SK-N-SH (cell line): ENCODE measurements at regions not wholly inside any gene's neighbourhood (a gene's known extent, or its start where the extent isn't known, plus 50 kb on each side); places are given as distances from the start of the nearest gene placed in this dataset.

ENCODE experiments used
- CTCF ChIA-PET: fragments of 300-600, 350-600 bp; formaldehyde crosslinking; extraction: SDS; loops from one replicate; lab custom pipeline; 2021; lab: Yijun Ruan, JAX
- POLR2A ChIA-PET: fragments of 350-600 bp; sonication (Branson Sonifier 250); formaldehyde crosslinking; extraction: SDS; loops from one replicate; lab custom pipeline; 2020; ENCODE audit warnings: antibody characterized with exemption, inconsistent platforms; lab: Yijun Ruan, JAX
- DNase-seq: peaks from one replicate; pipeline ENCODE4 v3.0.0; 2012
- H2AFZ ChIP-seq: fragments of 200-600 bp; sonication (generic); 2 replicates; pipeline ENCODE4 v1.8.1; 2016; ENCODE audit warnings: antibody characterized with exemption, mild to moderate bottlenecking, low read depth
- H3F3A ChIP-seq: fragments of 200-600 bp; sonication (generic); replicated peaks from 2 replicates; pipeline ENCODE3; 2016; ENCODE audit warnings: antibody characterized with exemption, mild to moderate bottlenecking; ENCODE audit not compliant: insufficient read depth
- H3K27ac ChIP-seq, 2 experiments: fragments of 200-500 bp in 1 of 2; fragments of 200-600 bp in 1 of 2; sonication (Bioruptor generic) in 1 of 2; sonication (generic), shearing (Covaris generic) in 1 of 2; 2 replicates each; pipeline versions ENCODE4 v1.5.1 to v1.6.1; 2014 to 2016; ENCODE audit warnings: low read depth in 2 of 2, inconsistent platforms in 1 of 2, low read length in 1 of 2, mild to moderate bottlenecking in 1 of 2, mixed read lengths in 1 of 2
- H3K27me3 ChIP-seq: fragments of 200-600 bp; sonication (generic), shearing (Covaris generic); 2 replicates; pipeline ENCODE4 v1.6.1; 2016; ENCODE audit warnings: mixed run types; ENCODE audit not compliant: insufficient read depth
- H3K36me3 ChIP-seq, 2 experiments: fragments of 200-500 bp in 1 of 2; fragments of 200-600 bp in 1 of 2; sonication (Bioruptor generic) in 1 of 2; sonication (generic) in 1 of 2; replicated peaks in 1 of 2; 2 replicates each; pipeline versions ENCODE3 to v1.5.1; 2014 to 2016; ENCODE audit warnings: low read length in 1 of 2, mild to moderate bottlenecking in 1 of 2; ENCODE audit not compliant: insufficient read depth in 2 of 2, control insufficient read depth in 1 of 2
- H3K4me1 ChIP-seq, 2 experiments: fragments of 200-500 bp in 1 of 2; fragments of 200-600 bp in 1 of 2; sonication (Bioruptor generic) in 1 of 2; sonication (generic), shearing (Covaris generic) in 1 of 2; 2 replicates each; pipeline versions ENCODE4 v1.5.1 to v1.6.1; 2014 to 2016; ENCODE audit warnings: low read depth in 1 of 2, low read length in 1 of 2, mixed run types in 1 of 2; ENCODE audit not compliant: insufficient read depth in 2 of 2, control insufficient read depth in 1 of 2
- H3K4me2 ChIP-seq: fragments of 200-600 bp; sonication (generic), shearing (Covaris generic); 2 replicates; pipeline ENCODE4 v1.6.1; 2017; ENCODE audit warnings: mixed run types
- H3K4me3 ChIP-seq, 2 experiments: fragments of 200-500 bp in 1 of 2; fragments of 200-600 bp in 1 of 2; sonication (Bioruptor generic) in 1 of 2; sonication (generic), shearing (Covaris generic) in 1 of 2; 2 replicates each; pipeline versions ENCODE4 v1.5.1 to v1.8.1; 2014 to 2016; ENCODE audit warnings: low read depth in 2 of 2, inconsistent platforms in 1 of 2, low read length in 1 of 2, mild to moderate bottlenecking in 1 of 2, mixed read lengths in 1 of 2, moderate library complexity in 1 of 2
- H3K79me2 ChIP-seq: fragments of 200-600 bp; sonication (generic); 2 replicates; pipeline ENCODE4 v1.8.1; 2017; ENCODE audit warnings: mild to moderate bottlenecking; ENCODE audit not compliant: insufficient read depth
- H3K9ac ChIP-seq: fragments of 200-600 bp; sonication (generic); 2 replicates; pipeline ENCODE4 v1.6.1; 2017; ENCODE audit warnings: mixed run types
- H3K9me2 ChIP-seq: fragments of 200-600 bp; sonication (generic); 2 replicates; pipeline ENCODE4 v1.6.1; 2017; ENCODE audit warnings: mixed run types
- H3K9me3 ChIP-seq: fragments of 200-600 bp; sonication (generic); 2 replicates; pipeline ENCODE4 v1.6.1; 2017; ENCODE audit warnings: mixed run types, mild to moderate bottlenecking, moderate library complexity
- H4K20me1 ChIP-seq: fragments of 200-600 bp; sonication (generic); 2 replicates; pipeline ENCODE4 v1.6.1; 2017; ENCODE audit warnings: mild to moderate bottlenecking, mixed run types; ENCODE audit not compliant: insufficient read depth
- CHD2 ChIP-seq: fragments of 150-350 bp; IDR thresholded peaks from 2 replicates; pipeline ENCODE4 v1.6.1; 2018; ENCODE audit warnings: low read length; ENCODE audit not compliant: partially characterized antibody
- EZH2phosphoT487 ChIP-seq: fragments of 200-600 bp; sonication (generic); IDR thresholded peaks from 2 replicates; pipeline ENCODE4 v1.6.1; 2017; ENCODE audit warnings: low read depth, mixed run types, mild to moderate bottlenecking, antibody characterized with exemption, moderate library complexity, borderline replicate concordance
- FOSL2 ChIP-seq: IDR thresholded peaks from 2 replicates; pipeline ENCODE4 v1.4.0; 2012; ENCODE audit warnings: low read depth, mild to moderate bottlenecking, moderate library complexity, borderline replicate concordance
- FOXJ3 ChIP-seq: sonication (generic); formaldehyde crosslinking; IDR thresholded peaks from 2 replicates; pipeline ENCODE4 v1.5.1; 2020; ENCODE audit warnings: mild to moderate bottlenecking, missing genetic modification reagents
- GATA2 ChIP-seq: sonication (generic); formaldehyde crosslinking; IDR thresholded peaks from 2 replicates; pipeline ENCODE4 v1.5.0; 2020; ENCODE audit warnings: mild to moderate bottlenecking, missing genetic modification reagents
- MAX ChIP-seq: IDR thresholded peaks from 2 replicates; pipeline ENCODE4 v1.4.0; 2012; ENCODE audit warnings: low read depth
- MEF2A ChIP-seq: IDR thresholded peaks from 2 replicates; pipeline ENCODE4 v1.4.0; 2012; ENCODE audit warnings: low read depth, borderline replicate concordance
- NRF1 ChIP-seq: IDR thresholded peaks from 2 replicates; pipeline ENCODE4 v1.6.1; 2012; ENCODE audit warnings: low read depth, mild to moderate bottlenecking, low read length
- PBX3 ChIP-seq: IDR thresholded peaks from 2 replicates; pipeline ENCODE4; 2012
- RCOR1 ChIP-seq: fragments of 150-350 bp; IDR thresholded peaks from 2 replicates; pipeline ENCODE4 v1.6.1; 2017; ENCODE audit warnings: antibody characterized with exemption, low read length
- REST ChIP-seq: IDR thresholded peaks from 2 replicates; pipeline ENCODE4 v1.6.1; 2012; ENCODE audit warnings: mild to moderate bottlenecking, low read depth, low read length, moderate library complexity
- RFX5 ChIP-seq: IDR thresholded peaks from 2 replicates; pipeline ENCODE4 v1.6.1; 2012; ENCODE audit warnings: mild to moderate bottlenecking, improper control_type of control experiment, low read length
- SIN3A ChIP-seq: IDR thresholded peaks from 2 replicates; pipeline ENCODE4 v1.6.1; 2012; ENCODE audit warnings: low read depth, mild to moderate bottlenecking, low read length, moderate library complexity, borderline replicate concordance
- TAF1 ChIP-seq: IDR thresholded peaks from 2 replicates; pipeline ENCODE4 v1.6.1; 2012; ENCODE audit warnings: low read depth, mild to moderate bottlenecking, low read length, moderate library complexity, borderline replicate concordance
- USF1 ChIP-seq: IDR thresholded peaks from 2 replicates; pipeline ENCODE4 v1.4.0; 2012; ENCODE audit warnings: low read depth, borderline replicate concordance
- USF2 ChIP-seq: fragments of 150-350 bp; IDR thresholded peaks from 2 replicates; pipeline ENCODE4 v1.6.1; 2017; ENCODE audit warnings: antibody characterized with exemption, low read length, low read depth, borderline replicate concordance
- WGBS: methylation state at CpG from one replicate; pipeline ENCODE4 v1.1.6; 2017; ENCODE audit warnings: low lambda C conversion rate; 5-methylcytosine and 5-hydroxymethylcytosine counted together

- no peaks in the 10 kb centered on the region for H3K9me3 ChIP-seq
- no peak for DNase-seq
- H3K79me2 ChIP-seq = no peaks in the 10 kb centered on the region
- ChIA-PET CTCF (no interaction called here), POLR2A (no interaction called here)
- H4K20me1 ChIP-seq = no peaks in the 10 kb centered on the region
- no peak overlapping the region for H3K4me3 ChIP-seq
- H3K9ac ChIP-seq = no peak overlapping the region
- no peak overlapping the region for H3K27ac ChIP-seq
- H3K9me2 ChIP-seq = no peaks in the 10 kb centered on the region
- WGBS = 36% methylated on average over 7 of the region's 8 CpGs
- TF ChIP-seq SIN3A (no peak), USF2 (no peak), USF1 (no peak), NRF1 (no peak), MEF2A (no peak), FOSL2 (no peak), TAF1 (no peak), REST (no peak), MAX (no peak), EZH2phosphoT487 (no peak), FOXJ3 (CRISPR knock-in tag) (no peak)
- TF ChIP-seq, all 33 proteins: peak for 0
- Histone ChIP-seq H3F3A (no peaks in the 10 kb centered on the region), H3K27me3 (no peaks in the 10 kb centered on the region), H2AFZ (no peak overlapping the region), H3K36me3 (no peaks in the 10 kb centered on the region), H3K4me1 (peaks cover 0 to 18% of the 10 kb centered on the region in 2 experiments; a peak in 1 of 4 replicates), H3K4me2 (no peak overlapping the region)
Observed at GRCh38 chr12:131570596-131570995, 140.3 kb upstream of the SFSWAP start.

GRCh38 chr12:131571827-131572226, 139.1 kb upstream of the SFSWAP start:
- POLR2A ChIA-PET = no interaction called here
- Histone ChIP-seq H3K27me3 (no peaks in the 10 kb centered on the region), H3K79me2 (no peaks in the 10 kb centered on the region), H3K4me3 (no peak overlapping the region), H3K9ac (no peak overlapping the region), H2AFZ (no peak overlapping the region), H3K9me2 (no peaks in the 10 kb centered on the region), H4K20me1 (no peaks in the 10 kb centered on the region), H3K36me3 (no peaks in the 10 kb centered on the region), H3F3A (no peaks in the 10 kb centered on the region), H3K9me3 (no peaks in the 10 kb centered on the region), H3K4me2 (no peak overlapping the region), H3K4me1 (peaks cover 0 to 18% of the 10 kb centered on the region in 2 experiments; a peak in 1 of 4 replicates), H3K27ac (no peak overlapping the region)
- CTCF ChIA-PET = interaction anchor here (1.0 kb wide), 1 partner anchor 439 kb away, joined by 3 read pairs; no protein-coding TSS in a partner anchor
- TF ChIP-seq TAF1 (no peak), PBX3 (no peak), USF2 (no peak), FOXJ3 (CRISPR knock-in tag) (no peak), RCOR1 (no peak), RFX5 (no peak), CHD2 (no peak), GATA2 (CRISPR knock-in tag) (no peak)
- no peak for DNase-seq
- 28% methylated on average over 6 of the region's 6 CpGs for WGBS
